ENCODE measurements at regions not wholly inside any gene's neighbourhood (a gene's known extent, or its start where the extent isn't known, plus 50 kb on each side); places are given as distances from the start of the nearest gene placed in this dataset.
"Not testable (repeated sequence)": the region's sequence is repeated elsewhere in the genome, so short reads cannot be mapped to it uniquely, and the experiment has no call there.

DNA sequence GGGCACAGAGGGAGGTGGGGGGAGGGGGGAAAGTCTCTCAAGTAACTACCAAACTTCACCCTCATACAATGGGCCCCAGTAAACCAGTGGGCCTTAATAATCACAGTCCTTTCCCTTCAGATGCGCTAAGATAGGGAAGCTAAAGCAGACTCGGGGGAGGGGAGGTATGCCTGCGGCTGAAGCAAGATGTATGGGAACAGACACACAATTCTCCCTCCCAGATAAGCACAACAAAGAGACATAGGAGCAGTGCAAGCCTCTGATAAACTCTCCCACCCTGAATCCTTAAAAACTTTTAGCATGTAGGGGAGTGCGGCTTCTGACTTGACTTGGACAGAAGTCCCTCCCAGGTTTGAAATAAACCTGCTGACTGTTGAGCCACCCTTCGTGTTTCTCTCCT is 54.7 kb downstream of the PROP1 start:
- DNase-seq (ENCODE audit: low spot score) = not testable (repeated sequence)

DNA sequence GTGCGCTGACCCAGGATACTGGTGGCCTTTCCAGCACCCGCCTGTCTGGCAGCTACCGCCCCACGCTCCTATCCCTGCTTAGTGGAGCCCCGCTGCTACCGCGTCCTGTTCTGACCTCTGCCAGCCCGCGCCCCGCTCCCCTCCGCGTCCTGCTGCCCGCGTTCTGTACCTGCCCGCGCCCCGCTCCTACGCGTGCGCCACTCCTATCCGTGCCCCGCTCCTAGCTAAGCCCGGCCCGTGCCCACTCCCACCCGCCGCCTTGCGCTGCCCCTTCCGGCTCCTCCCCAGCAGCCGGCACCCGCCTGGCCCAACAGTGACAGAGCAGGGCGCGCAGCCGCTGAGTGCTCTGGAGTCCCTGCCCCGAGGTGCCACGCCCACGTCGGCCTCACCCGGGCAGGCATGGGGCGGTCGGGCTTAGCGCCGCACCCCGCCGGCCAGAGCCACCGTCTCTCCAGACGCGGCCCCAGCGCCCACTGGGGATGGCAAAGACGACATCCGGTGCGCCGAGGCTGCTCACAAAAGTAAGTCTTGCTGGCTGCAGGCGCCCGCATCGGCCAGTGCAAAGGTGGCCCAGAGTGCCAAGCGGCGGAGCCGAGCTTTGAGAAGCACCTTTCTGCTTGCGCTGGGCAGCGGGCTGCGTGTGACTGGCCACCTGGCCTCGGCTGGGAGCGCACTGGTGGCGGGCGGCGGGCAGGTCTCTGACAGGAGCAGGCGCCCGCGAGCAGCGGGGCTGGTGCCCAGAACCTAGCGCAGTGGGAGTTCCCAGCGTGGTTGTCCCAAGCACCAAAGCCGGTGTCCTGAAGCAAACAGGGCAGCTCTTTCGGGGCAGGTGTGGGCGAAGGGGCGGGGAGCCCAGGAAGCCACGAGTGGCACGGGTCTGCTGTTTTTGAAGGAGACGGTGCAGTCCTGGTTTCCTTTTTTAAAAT is 56.5 kb downstream of the PROP1 start:
- not testable (repeated sequence) for DNase-seq (ENCODE audit: low spot score)

DNA sequence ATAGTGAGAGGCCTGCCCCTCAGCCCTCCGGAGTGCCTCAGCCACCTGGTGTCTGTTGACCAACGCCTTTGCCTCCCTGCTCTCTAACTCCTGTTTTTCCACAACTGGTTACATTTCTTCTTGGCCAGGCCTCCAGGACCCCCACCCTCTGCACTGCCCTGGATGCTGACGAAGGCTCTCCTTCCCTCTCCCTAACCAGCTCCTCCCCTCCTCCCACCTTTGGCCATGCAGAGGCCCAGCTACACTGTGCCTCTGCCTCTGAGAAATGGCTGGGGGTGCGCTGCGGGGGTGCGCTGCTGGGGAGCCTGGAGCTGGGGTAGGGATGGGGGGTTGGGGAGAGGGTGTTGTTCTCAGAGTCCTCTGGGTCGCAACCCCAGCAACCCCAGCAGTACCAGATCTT is 57.3 kb downstream of the PROP1 start:
- not testable (repeated sequence) for DNase-seq (ENCODE audit: low spot score)

DNA sequence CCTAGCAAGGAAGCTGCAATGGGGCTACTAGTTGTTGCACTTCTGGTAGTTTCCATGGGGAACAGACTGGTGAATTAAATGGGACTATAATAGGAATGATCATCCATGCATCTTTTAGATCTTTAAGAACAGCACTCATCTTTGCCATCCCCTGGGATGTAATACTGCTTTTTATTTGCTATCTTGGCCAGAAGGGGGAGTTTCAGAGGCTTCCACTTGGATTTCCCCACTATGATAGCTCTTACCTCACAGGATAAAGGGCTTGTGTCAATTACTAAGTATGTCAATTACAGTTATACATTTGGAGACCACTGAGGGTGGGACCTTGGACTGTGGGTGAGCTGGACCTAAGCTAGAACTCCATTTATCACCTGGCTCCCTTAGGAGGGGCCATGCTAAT is 61.8 kb downstream of the PROP1 start:
- DNase-seq (ENCODE audit: low spot score) = not testable (repeated sequence)

DNA sequence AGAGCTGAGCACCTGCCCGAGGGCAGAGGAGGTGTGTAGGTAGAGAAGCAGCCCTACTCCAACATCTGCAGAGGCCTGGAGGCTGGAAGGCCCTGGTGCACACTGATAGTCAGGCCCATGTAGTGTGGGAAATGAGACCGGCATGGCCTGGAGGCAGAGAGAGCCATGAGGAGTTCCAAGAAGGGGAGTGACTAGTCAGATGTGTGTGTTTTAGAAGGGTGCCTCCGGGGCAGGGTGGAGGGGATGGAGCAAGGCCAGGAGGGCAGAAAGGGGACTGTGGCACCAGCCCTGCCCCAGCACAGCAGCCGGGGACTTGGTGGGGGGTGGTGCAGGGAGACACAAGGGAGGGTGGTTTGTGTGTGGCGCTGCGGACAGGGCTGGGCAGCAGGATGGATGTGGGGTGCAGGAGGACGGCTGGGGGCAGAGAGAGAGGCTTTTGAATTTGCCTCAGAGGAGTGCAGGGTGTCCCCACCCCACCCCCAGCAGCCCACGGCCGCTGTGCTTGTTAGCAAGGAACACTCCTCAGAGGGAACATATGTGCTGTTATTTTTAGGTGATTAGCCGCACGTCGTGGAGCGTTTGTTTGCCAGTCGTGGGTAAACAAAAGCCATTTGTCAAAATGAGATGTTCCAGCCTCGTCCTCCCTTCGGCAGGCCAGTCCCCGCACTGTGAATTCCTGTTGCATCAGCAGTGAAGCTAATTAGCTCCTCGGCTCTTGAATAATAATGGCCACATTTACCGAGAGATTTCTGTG is 65.6 kb downstream of the PROP1 start:
- peak; percentile 7 for DNase-seq (ENCODE audit: low spot score)

DNA sequence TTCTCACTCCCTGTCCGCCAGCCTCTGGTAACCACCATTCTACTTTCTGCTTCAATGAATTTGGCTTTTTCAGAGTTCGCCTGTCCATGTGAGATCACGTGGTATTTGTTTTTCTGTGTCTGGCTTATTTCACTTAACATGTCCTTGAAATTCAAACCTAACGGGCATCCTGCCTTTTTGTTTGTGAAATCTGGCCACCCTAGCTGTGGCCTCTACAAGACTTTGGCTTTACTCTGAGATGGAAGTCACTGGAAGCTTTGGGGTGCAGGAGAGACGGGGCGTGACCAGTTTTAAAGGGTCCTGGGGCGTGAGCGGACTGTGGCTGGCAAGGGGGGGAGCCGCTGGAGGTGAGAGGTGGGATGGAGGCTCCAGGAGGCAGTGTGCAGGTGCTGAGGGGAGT is 66.4 kb downstream of the PROP1 start:
- not testable (repeated sequence) for DNase-seq (ENCODE audit: low spot score)

DNA sequence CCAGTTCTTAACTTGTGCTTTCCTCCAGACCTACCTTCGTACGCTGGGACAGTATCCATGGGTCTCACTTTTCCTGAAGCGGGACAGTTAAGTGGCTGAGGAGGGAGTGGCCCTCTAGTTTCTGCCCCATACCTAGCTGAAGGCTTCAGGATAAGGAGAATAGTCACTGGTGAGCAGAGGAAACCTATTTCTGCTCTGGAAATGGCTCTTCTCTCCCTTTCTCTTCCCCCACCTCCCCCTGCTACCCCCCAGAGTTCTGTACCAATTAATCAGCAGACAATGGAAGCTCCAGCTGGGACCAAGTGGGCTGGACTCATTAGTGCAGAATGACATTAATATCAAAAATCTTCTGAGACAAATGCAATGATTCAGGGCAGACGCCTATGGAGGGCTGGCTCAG is 68.5 kb downstream of the PROP1 start:
- not testable (repeated sequence) for DNase-seq (ENCODE audit: low spot score)

DNA sequence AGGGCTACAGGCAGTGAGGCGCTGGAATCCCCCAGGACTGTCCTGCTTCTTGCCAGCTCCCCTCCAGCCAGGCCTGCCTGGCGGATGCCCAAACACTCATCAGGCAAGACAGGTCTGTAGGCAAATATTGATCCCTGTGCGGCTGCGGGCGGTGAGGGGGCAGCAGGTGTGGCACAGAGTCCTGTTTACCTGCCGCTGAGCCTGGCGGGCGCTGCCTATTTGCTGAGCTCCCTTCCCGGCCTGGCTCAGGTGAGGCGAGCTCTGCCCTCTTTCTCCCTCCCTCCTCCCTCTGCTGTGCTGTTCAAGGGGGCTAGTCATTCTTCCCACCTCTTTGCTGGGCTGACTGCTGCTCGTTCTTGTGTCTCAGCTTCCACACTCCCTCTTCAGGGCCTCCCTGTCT is 71.5 kb downstream of the PROP1 start:
- not testable (repeated sequence) for DNase-seq (ENCODE audit: low spot score)

DNA sequence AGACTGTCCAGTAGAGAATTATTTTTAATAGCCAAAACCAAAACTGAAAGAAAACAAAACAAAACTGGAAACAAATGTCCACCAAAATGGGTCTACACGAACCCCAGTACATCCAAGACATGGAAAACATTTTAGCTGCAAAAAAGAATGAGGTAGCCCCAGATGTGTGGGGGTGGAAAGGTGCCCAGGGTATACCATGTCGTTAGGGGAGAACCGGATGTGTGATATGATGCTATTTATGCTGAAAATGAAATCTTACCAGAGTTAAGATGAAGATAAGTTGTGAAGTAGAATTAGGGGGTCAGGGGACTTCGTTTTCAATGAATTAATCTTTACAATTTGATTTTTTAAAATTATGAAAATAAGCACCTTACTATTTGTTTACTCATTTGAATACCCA is 72.2 kb downstream of the PROP1 start:
- DNase-seq (ENCODE audit: low spot score) = not testable (repeated sequence)

DNA sequence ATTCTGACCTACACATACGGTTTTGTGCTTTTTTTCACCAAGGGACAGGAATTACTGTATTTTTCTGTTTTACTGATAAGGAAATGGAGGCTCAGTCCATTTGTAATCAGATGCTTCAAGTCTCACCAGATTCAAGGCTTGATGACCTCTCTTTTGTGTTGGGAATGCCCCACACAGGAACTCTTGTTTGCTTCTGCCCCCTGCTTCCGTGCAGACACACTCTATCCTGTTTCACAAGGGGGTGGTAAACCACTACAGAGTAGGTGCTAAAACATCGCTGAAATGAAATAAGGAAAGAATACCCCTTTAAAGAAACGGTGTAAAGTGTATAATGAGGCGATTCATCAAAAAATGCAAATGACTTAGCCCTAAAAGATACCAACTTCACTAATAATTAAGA is 72.9 kb downstream of the PROP1 start:
- DNase-seq (ENCODE audit: low spot score) = not testable (repeated sequence)

DNA sequence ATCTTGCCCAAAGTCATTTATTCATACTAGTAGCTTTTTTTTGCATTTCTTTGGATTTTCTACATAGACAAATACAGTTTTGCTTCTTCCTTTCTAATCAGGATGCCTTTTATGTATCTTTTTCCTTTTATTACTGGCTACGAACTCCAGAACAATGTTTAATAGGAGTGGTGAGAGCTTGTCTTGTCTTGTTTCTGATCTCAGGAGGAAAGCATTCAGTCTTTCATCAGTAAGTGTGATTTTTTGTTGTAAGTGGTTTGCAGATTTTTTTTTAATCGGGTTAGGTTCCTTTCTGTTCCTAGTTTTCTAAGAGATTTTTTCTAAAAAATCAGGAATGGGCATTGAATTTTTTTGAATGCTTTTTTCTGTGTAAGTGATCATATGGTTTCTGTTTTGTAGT is 86.8 kb downstream of the PROP1 start:
- not testable (repeated sequence) for DNase-seq (ENCODE audit: low spot score)

DNA sequence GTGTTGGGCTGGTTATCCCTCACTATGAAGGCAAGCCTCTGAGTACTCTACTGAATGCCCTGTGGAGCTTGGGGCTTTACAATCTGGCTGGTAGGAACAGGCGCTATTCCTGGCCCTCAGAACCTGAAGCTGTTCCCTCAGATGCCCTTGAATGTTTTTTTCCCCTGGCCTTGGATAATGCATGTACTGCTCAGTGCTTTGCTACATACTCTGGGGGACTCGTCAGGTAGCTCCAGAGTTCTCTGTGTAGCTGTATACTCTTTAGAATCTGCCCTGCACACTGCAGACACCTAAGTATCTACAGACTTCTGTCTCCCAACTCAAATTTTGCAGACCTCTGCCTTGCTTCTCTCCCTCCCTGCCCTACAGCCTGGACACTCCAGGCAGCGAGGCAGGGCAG is 93.2 kb downstream of the PROP1 start:
- not testable (repeated sequence) for DNase-seq (ENCODE audit: low spot score)

DNA sequence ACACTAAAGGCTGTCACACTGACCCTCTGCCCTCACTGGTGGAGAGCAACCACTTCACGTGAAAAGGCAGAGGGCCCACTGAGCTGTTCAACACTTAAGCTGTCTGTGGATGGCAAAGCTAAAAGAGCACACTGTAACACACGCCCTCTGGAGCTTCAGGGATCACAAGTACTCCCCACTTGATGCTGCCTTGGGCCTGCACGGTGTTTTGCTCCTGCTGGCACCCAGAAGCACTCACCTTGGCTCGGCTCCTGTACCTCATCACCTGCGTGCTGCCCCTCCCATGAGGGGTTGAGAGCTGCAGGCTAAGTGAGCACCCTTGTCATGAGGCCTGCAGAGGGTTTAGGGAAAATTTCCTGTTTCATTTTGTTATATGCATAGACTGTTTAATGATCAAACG is 96.0 kb downstream of the PROP1 start:
- not testable (repeated sequence) for DNase-seq (ENCODE audit: low spot score)

DNA sequence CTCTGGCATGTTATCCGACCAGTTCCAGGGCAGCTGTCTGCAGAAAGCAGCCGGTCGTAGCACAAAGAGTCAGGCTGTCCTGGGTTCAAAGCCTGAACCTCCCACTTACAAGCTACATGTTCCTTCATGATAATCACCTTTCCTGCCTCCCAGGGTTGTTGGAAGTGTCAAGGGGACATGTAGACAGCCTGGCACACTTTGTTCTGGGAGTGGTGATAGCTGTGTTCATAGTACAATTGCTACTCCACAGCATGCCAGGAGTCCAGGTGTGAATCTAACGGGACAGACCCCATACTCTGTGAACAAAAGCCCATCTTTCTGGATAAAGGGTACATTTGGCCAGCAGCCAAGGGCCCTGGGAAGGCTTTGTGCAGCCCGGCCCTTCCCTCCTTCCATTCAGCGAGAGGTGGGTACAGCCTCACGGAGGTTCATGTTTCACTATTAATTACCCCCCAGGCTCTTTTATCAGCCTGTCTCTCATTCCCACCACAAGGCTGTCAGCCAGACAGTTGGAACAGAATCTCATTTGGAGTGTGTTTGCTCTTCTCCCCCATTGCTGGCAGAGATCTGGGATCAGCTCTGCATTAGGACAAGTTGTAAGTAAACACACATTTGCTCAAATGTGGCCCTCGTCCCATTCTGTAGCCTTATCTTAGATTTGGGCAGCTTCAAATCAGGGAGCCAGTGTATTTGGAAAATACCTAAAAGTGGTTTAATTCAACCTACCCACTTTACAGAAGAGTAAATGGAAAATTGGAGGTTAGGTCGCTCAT is 101.2 kb downstream of the PROP1 start:
- not testable (repeated sequence) for DNase-seq (ENCODE audit: low spot score)

DNA sequence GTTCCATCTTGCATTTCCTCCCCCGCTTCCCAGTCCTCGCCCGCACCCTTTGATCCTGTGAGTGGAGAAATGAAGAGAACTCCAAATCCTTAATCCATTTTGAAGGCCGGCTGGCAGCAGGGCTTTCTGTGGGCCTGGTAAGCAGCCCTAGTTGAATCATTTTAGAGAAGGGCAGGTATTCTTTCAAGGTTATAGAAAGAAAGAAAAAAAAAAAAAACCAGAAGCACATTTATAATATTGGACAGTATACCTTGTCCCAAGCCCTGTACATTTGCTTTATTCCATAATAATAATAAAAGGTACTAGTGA is 103.7 kb downstream of the PROP1 start:
- not testable (repeated sequence) for DNase-seq (ENCODE audit: low spot score)

DNA sequence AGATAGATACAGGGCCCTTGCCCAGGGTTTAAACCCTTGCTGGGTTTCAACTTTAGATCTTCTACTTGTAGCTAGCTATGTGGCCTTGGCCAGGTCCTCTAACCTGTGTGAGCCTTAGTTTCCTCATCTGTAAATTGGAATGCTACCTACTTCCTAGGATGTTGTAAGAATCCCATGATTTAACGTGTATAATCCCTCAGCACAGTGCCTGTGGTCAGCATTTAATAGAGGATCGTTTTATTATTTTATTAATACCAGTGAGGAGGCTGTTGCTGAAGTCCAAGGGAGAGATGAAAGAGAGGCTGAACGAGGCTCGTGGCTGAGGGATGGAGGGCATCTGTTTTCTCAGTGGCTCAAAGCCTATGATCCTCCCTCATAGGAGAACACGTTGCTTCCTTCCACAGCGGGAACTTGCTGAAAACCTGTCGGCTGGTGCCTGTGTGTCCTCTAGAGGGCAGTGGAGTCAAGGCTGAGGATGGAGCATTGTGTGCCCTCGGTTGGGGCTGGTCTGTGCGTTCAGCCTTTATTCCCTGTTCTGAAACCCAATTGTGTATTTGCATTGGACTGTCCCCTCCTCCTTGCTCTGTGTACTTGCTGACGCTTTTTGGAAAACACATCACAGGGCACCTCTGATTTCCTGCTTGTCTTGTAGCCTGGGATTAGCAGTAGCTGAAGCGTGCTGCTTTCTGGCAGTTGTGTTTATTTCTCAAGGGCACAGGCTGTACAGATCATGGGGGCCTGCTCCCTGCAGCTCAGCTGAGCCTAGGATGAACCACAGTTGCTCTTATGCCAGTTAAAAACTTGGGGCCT is 104.3 kb downstream of the PROP1 start:
- DNase-seq (ENCODE audit: low spot score) = not testable (repeated sequence)

DNA sequence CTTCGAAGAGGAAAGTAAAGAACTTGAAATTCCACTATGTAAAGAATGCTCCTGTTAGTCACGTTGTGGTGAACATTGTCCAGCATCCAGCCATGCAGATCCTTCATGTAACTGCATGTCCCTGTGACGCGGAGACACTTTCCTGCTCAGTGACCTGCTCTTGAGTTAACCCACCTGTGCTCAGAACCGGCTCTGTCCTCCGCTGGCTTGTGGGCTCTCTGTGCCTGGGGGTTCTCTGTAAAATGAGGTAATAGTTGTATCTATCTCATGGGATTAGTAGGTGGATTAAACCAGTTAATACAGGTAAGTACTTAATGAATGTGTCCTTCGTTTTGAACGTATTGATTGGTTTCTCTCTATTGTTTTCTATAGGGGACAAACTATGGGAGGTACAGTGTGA is 100.6 kb upstream of the FAM153A start:
- not testable (repeated sequence) for DNase-seq (ENCODE audit: low spot score)

DNA sequence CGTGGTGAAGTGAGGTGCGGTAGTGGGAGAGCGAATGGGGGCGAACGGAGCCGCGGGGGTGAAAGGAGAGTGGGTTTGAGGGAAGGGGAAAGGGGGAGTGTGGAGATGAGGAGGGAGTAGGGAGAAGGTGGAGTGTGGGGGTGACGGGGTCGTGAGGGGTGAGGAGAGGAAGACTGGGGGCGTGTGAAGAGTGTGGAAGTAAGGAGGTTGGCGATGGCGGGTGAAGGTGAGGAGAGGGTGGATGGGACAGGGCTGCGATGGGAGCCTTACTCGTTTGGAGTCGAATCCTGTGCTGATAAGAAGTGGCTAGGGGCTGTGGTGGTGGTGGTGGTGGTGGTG is 93.2 kb upstream of the FAM153A start:
- not testable (repeated sequence) for DNase-seq (ENCODE audit: low spot score)

DNA sequence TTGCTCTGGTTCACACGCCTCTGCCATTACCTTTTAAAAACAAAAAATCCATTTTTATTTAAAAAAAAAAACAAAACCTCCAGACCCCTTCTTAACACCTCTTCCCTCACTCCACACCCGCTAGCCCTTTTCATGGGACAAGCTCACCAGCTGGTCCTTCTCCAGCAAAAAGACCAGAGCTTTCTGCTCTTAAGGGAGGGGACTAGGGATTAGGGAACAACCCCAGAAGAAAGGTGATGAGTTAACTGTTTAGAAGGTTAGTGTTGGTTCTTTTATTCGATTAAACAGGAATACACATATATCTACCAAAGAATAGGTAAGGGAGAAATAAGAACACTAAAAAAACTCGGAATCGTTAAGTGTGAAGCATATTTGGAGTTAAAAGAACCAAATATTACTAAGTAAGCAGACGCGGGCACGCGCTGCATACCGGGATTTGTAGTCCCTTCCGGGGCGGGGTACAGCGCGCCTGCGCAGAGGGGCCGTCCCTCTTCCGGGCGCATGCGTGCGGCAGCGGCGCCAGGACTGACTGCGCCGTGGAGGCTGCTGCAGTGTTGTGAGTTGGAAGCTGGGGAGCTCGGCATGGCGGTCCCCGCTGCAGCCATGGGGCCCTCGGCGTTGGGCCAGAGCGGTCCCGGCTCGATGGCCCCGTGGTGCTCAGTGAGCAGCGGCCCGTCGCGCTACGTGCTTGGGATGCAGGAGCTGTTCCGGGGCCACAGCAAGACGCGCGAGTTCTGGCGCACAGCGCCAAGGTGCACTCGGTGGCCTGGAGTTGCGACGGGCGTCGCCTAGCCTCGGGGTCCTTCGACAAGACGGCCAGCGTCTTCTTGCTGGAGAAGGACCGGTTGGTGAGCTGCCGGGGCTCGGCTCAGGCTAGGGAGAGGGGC is 92.6 kb upstream of the FAM153A start:
- not testable (repeated sequence) for DNase-seq (ENCODE audit: low spot score)

DNA sequence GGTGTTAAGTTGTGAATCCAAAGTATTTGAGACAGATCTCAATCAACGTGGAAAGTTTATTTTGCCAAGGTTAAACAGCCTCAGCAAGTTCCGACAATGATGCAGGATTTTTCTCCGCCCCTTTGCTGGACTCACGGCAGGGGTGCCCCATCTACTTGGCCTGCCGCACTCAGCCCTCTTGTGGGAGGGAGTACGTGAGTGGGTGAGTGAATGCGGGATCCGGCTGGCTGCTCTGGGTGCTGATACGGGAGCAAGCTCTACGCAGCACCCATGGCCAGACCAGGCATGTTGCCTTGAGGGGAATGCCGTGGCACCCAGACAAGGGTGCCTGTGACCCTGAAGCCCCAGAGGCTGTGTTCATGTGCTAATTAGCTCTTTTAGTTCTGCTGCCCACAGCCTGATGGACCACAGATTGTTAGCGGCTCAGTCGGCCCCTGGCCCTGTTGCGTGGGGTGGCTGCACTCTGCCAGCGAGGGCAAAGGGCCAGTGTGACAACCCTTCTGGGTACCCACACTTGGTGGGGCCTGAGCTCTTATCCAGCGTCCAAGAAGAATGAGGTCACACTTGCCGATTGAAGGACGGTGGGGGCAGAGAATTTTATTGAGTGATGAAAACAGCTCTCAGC is 81.2 kb upstream of the FAM153A start:
- DNase-seq (ENCODE audit: low spot score) = not testable (repeated sequence)
